Thyroid gland (tissue), 4 donors: ENCODE measurements at regions not wholly inside any gene's neighbourhood (a gene's known extent, or its start where the extent isn't known, plus 50 kb on each side); places are given as distances from the start of the nearest gene placed in this dataset.

Experiments used
- POLR2A ChIP-seq, 2 donors: fragments of 450-650 bp; IDR thresholded peaks; one replicate each; pipeline ENCODE4 v1.6.1; 2017; ENCODE audit warnings: antibody characterized with exemption in 2 of 2, mild to moderate bottlenecking in 2 of 2, moderate library complexity in 1 of 2
- TF ChIP-seq, protein P1 (sequence below), 6 experiments: fragments of 200-600 bp in 3 of 6; fragments of 450-650 bp in 3 of 6; sonication (generic) in 3 of 6; IDR thresholded peaks; one replicate each; pipeline ENCODE4 v1.5.1; 2016 to 2019; ENCODE audit warnings: antibody characterized with exemption in 6 of 6, mild to moderate bottlenecking in 2 of 6, inconsistent platforms in 1 of 6, moderate library complexity in 1 of 6

DNA sequence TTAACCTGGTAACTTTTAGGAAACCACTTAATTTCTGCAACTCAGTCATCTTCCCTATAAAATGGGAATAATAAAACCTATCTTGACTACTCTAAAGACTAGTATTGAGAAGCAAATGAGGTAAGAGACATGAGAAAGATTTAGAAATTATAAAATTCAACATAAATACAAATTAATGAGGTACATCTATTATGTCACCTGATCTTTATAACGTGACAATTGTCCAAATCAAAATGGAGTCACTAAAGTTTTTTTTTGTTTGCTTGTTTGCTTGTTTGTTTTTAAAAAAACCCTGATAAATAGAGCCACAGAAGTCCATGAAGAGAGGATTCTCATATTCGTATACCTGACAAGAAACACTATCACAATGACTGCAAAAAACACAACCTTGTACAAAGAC is 242.8 kb downstream of the LRRN1 start:
- TF ChIP-seq, protein P1, sequence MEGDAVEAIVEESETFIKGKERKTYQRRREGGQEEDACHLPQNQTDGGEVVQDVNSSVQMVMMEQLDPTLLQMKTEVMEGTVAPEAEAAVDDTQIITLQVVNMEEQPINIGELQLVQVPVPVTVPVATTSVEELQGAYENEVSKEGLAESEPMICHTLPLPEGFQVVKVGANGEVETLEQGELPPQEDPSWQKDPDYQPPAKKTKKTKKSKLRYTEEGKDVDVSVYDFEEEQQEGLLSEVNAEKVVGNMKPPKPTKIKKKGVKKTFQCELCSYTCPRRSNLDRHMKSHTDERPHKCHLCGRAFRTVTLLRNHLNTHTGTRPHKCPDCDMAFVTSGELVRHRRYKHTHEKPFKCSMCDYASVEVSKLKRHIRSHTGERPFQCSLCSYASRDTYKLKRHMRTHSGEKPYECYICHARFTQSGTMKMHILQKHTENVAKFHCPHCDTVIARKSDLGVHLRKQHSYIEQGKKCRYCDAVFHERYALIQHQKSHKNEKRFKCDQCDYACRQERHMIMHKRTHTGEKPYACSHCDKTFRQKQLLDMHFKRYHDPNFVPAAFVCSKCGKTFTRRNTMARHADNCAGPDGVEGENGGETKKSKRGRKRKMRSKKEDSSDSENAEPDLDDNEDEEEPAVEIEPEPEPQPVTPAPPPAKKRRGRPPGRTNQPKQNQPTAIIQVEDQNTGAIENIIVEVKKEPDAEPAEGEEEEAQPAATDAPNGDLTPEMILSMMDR (IDR thresholded peaks at IDR 0.05) = no peak
- no peak for TF ChIP-seq POLR2A (IDR thresholded peaks at IDR 0.05)
